NT2/D1 (cell line): ENCODE measurements at regions not wholly inside any gene's neighbourhood (a gene's known extent, or its start where the extent isn't known, plus 50 kb on each side); places are given as distances from the start of the nearest gene placed in this dataset.

Experiments used
- YY1 ChIP-seq: IDR thresholded peaks from 2 replicates; pipeline ENCODE4 v1.6.1; 2011; ENCODE audit not compliant: insufficient read length, insufficient read depth
- ZNF274 ChIP-seq: IDR thresholded peaks from 2 replicates; pipeline ENCODE4 v1.6.1; 2011; ENCODE audit warnings: mild to moderate bottlenecking, low read depth, low read length

DNA sequence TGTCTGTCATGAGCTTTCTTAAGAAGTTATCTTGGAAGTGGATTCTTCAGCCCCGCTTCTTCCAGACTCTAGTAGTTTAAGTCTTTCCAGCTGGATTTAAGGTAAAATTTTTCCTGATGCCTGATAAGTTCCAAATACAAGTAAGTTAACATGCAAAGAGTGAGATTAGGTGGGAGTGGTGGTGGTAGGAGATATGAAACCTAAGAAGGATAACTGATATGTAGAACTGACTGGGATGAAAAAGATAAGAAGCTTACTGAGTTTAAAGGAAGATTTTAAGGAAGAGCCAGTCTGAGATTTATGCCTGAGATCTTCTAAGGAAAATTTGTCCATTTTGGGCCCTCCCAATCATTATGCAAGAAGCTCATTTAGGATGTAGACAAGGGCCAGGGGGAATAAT is 250.9 kb upstream of the SYT10 start:
- no peak for TF ChIP-seq YY1
- no peak for TF ChIP-seq ZNF274
